ENCODE measurements at regions not wholly inside any gene's neighbourhood (a gene's known extent, or its start where the extent isn't known, plus 50 kb on each side); places are given as distances from the start of the nearest gene placed in this dataset.

DNA sequence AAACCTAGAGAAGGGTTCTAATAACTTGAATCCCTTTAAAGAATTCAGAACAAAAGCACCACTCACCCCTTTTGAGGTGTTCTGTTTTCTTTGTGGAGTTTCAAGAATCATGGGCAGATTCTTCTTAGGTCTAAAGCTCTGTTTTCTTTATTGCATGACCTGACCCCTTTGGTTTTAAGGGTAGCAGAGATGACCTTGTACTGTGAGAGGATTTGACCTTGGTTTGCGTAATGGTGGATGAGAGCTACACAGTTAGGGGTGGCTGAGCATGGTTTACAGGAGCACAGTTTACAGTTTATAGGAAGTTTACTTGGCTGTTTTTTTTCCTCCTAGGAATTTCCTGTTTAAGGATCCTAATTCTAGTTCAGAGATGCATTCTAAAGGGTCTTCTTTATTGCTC, 1095.6 kb upstream of the NRXN1 start:
- TF ChIP-seq, protein P1, sequence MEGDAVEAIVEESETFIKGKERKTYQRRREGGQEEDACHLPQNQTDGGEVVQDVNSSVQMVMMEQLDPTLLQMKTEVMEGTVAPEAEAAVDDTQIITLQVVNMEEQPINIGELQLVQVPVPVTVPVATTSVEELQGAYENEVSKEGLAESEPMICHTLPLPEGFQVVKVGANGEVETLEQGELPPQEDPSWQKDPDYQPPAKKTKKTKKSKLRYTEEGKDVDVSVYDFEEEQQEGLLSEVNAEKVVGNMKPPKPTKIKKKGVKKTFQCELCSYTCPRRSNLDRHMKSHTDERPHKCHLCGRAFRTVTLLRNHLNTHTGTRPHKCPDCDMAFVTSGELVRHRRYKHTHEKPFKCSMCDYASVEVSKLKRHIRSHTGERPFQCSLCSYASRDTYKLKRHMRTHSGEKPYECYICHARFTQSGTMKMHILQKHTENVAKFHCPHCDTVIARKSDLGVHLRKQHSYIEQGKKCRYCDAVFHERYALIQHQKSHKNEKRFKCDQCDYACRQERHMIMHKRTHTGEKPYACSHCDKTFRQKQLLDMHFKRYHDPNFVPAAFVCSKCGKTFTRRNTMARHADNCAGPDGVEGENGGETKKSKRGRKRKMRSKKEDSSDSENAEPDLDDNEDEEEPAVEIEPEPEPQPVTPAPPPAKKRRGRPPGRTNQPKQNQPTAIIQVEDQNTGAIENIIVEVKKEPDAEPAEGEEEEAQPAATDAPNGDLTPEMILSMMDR (IDR thresholded peaks at IDR 0.05), result no peak
- no peak for TF ChIP-seq POLR2AphosphoS5 (IDR thresholded peaks at IDR 0.05)
